Hematopoietic multipotent progenitor cell treated with erythropoietin and hydrocortisone succinate and interleukin-3 and kit ligand, for 4 days (in vitro differentiated cells): ENCODE measurements at regions not wholly inside any gene's neighbourhood (a gene's known extent, or its start where the extent isn't known, plus 50 kb on each side); places are given as distances from the start of the nearest gene placed in this dataset.

Experiments used
- DNase-seq: peaks from one replicate; pipeline ENCODE4 v3.0.0-alpha.2; 2015

- no peak for DNase-seq
Observed at GRCh38 chr9:91161465-91162300, 200.0 kb downstream of the AUH start.

- peak; percentile 39 for DNase-seq
Observed at GRCh38 chr9:91162311-91162710, 199.4 kb downstream of the AUH start.

- DNase-seq = peak; percentile 78
Observed at GRCh38 chr9:91162784-91163443, 198.8 kb downstream of the AUH start.

GRCh38 chr9:91163444-91163772 lies 198.3 kb downstream of the AUH start:
- no peak for DNase-seq

DNA sequence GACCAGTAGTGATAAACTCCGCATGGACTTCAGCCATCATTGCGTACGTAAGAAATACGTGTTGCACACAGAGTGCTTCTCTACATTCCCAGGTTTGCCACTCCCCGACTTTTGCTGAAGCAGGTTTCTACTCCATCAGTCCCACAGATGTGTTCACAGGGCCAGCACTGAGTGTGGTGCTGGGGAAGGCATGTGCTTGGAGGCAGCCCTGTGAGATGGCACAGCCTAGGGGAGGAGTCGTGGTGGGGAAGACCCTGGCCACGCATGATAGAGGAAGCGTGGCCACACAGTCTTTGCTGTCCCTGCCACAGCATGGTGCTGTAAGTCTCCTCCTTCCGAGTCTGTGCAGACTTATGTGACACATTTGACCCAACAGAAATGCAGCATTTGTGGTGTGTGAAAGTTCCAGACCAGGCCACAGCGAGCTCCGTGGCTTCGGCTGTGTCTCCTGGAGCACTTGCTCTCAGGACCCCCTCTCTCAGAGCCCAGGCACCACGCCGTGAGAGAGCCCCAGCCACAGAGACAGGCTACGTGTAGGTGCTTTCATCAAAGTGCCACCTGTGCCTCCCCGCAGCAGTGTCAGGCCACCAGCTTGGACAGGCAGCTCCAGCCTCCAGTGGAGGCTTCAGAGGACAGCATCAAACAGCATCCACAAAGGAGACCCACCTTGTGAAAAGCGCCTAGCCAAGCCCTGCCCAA lies 197.8 kb downstream of the AUH start:
- peak; percentile 42 for DNase-seq
